HG03442 (cell line): ENCODE measurements at regions not wholly inside any gene's neighbourhood (a gene's known extent, or its start where the extent isn't known, plus 50 kb on each side); places are given as distances from the start of the nearest gene placed in this dataset.

Source experiments
- ATAC-seq: cut with Tn5 transposase; IDR thresholded peaks from one replicate; pipeline ENCODE4 v1.9.1; 2021; ENCODE audit warnings: mild to moderate bottlenecking, moderate library complexity; ENCODE audit not compliant: unreplicated experiment

DNA sequence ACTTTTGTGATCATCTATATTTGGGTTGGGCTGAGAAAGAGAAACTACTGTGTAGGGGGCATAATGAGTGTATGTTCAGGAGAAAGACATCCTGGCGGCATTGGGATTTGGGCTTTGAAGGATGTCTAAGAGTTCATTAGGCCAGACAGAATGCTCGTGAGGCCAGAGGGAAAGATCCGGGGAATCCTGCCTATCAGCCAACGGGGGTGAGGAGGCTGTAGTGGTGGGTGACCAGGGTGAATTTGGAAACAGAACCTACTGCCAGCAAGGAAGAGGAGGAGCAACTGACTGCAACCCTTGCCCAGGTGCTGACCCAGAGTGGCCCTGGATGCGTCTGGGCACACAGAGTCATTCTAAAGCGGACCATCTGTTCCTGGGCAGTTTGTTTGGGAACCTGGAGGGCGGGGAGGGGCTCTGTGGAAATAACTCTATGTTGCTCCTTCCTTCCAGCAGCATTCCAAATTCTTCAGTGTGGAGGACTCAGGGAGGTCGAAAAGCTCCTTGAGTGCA, 56.9 kb upstream of the ECE1 start:
- ATAC-seq, result no peak

DNA sequence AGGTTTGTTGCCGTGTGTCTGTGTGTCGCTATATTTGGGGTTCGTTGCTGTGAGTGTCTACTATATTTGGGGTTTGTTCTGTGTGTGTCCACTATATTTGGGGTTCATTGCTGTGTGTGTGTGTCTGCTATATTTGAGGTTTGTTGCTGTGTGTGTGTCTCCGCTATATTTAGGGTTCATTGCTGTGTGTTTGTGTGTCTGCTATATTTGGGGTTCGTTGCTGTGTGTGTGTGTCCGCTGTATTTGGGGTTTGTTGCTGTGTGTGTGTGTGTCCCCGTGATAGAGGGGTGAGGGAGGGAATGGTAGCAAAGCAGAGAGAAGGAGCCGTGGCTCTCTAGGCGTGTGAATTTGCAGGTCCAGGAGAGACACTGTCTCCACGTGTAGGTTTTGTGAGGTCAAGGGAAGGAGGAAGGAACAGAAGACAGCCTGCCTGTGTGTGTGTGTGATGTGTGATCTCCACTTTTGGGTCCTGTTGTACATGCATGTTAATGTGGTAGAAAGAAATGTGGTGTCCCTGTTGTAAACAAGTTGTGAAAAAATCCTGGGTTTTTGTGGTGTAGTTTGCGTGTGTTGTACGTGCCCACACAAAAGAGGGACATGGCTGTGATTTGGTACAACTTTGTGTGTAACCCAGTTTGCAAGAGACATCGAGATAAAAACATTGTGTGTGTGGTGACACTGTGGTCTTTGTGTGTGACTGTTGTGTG, 56.3 kb upstream of the ECE1 start:
- no peak for ATAC-seq

GRCh38 chr1:21344750-21345443, 54.6 kb upstream of the ECE1 start:
- ATAC-seq, result peak; percentile 19

- ATAC-seq, result no peak
These were observed 54.0 kb upstream of the ECE1 start for GRCh38 chr1:21344098-21344749.

- ATAC-seq, result no peak
These were observed 52.9 kb upstream of the ECE1 start for GRCh38 chr1:21342961-21343838.

DNA sequence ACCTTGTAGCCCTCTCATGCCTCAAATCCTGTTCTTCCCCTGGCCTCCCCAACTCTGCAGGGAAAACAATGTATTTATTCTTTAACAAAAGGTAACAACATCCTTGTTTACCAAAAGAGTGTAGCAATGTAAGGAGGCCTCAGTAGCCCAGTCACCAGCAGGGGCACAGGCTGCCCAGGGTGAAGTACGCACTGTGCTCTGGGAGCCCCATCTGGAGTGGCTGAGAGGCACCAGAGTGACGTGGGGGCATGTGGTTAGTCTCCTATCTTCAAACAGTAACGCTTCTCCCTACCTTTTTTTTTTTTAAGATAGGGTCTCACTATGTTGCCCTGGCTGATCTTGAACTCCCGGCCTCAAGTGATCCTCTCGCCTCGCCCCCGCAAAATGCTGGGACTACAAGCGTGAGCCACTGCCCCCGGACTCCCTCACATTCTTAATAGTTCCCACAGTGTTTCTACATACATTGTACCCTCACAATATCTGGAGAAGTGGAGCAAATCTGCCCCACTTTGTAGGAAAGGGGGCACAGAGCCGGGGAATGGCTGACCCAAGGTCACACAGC, 51.3 kb upstream of the ECE1 start:
- ATAC-seq, result no peak

GRCh38 chr1:21341022-21341421, 50.8 kb upstream of the ECE1 start:
- no peak for ATAC-seq

GRCh38 chr1:21340230-21340945, 50.1 kb upstream of the ECE1 start:
- no peak for ATAC-seq
